B cell (primary cell): ENCODE measurements at regions not wholly inside any gene's neighbourhood (a gene's known extent, or its start where the extent isn't known, plus 50 kb on each side); places are given as distances from the start of the nearest gene placed in this dataset.

Source experiments
- EZH2 ChIP-seq: IDR thresholded peaks from 2 replicates; pipeline ENCODE4 v1.6.1; 2012; ENCODE audit warnings: borderline replicate concordance, low read depth, mild to moderate bottlenecking, moderate library complexity, low read length; ENCODE audit not compliant: insufficient read depth, poor library complexity, severe bottlenecking
- TF ChIP-seq, protein P1 (sequence below): fragments of 200-600 bp; IDR thresholded peaks from one replicate; pipeline ENCODE4 v1.8.0; 2022; ENCODE audit warnings: antibody characterized with exemption, mild to moderate bottlenecking

GRCh38 chr19:22523940-22524339 lies 101.8 kb upstream of the ZNF98 start:
- TF ChIP-seq, protein P1, sequence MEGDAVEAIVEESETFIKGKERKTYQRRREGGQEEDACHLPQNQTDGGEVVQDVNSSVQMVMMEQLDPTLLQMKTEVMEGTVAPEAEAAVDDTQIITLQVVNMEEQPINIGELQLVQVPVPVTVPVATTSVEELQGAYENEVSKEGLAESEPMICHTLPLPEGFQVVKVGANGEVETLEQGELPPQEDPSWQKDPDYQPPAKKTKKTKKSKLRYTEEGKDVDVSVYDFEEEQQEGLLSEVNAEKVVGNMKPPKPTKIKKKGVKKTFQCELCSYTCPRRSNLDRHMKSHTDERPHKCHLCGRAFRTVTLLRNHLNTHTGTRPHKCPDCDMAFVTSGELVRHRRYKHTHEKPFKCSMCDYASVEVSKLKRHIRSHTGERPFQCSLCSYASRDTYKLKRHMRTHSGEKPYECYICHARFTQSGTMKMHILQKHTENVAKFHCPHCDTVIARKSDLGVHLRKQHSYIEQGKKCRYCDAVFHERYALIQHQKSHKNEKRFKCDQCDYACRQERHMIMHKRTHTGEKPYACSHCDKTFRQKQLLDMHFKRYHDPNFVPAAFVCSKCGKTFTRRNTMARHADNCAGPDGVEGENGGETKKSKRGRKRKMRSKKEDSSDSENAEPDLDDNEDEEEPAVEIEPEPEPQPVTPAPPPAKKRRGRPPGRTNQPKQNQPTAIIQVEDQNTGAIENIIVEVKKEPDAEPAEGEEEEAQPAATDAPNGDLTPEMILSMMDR, result no peak
- no peak for TF ChIP-seq EZH2
